A549 (cell line): ENCODE measurements at regions not wholly inside any gene's neighbourhood (a gene's known extent, or its start where the extent isn't known, plus 50 kb on each side); places are given as distances from the start of the nearest gene placed in this dataset.

Experiments
- ATAC-seq, 2 experiments: fragments of 200-7000 bp in 1 of 2; fragments of >200 bp in 1 of 2; cut with Nextera tagmentation in 1 of 2; cut with Tn5 transposase in 1 of 2; 3 replicates each; pipeline versions ENCODE4 v1.8.0 to v1.9.1; 2018 to 2020; ENCODE audit warnings: mild to moderate bottlenecking in 1 of 2, moderate library complexity in 1 of 2
- CTCF ChIA-PET: fragments of 300-600 bp; sonication (Branson Sonifier 250); formaldehyde crosslinking; extraction: SDS; loops from one replicate; lab custom pipeline; 2021; ENCODE audit warnings: antibody characterized with exemption, inconsistent platforms; lab: Yijun Ruan, JAX
- POLR2A ChIA-PET: fragments of 350-600 bp; formaldehyde crosslinking; extraction: SDS; loops from one replicate; lab custom pipeline; 2021; ENCODE audit warnings: antibody characterized with exemption, inconsistent platforms; lab: Yijun Ruan, JAX
- DNase-seq, 2 experiments: peaks; one replicate each; pipeline versions ENCODE4 v3.0.0 to v3.0.0-alpha.2; 2011 to 2016; ENCODE audit warnings: low read depth in 1 of 2, low spot score in 1 of 2
- FAIRE-seq: peaks from 2 replicates; lab custom pipeline; 2011; peaks lifted over from hg19 to GRCh38; lab: Jason Lieb, UNC
- H3K27ac ChIP-seq, 2 experiments: fragments of >200 bp; sonication (Bioruptor Twin); formaldehyde crosslinking; 3 replicates each; pipeline ENCODE4 v1.5.1; 2016 to 2017
- H3K4me1 ChIP-seq: fragments of >200 bp; sonication (Bioruptor Twin); formaldehyde crosslinking; 3 replicates; pipeline ENCODE4 v1.6.1; 2016
- H3K4me2 ChIP-seq: fragments of >200 bp; sonication (Bioruptor Twin); formaldehyde crosslinking; 3 replicates; pipeline ENCODE4 v1.6.1; 2016
- H3K4me3 ChIP-seq: fragments of >200 bp; sonication (Bioruptor Twin); formaldehyde crosslinking; 3 replicates; pipeline ENCODE4 v1.5.1; 2016
- H3K9me3 ChIP-seq: fragments of >200 bp; sonication (Bioruptor Twin); formaldehyde crosslinking; 3 replicates; pipeline ENCODE4 v1.6.1; 2016
- CBX2 ChIP-seq: fragments of 200-600 bp; sonication (generic); IDR thresholded peaks from 2 replicates; pipeline ENCODE4 v1.6.1; 2016; ENCODE audit warnings: low read depth, mild to moderate bottlenecking, borderline replicate concordance
- CHD2 ChIP-seq: fragments of 150-350 bp; IDR thresholded peaks from 2 replicates; pipeline ENCODE4 v1.6.1; 2014; ENCODE audit warnings: low read length; ENCODE audit not compliant: partially characterized antibody
- FOSB ChIP-seq: fragments of 250-450 bp; sonication (Bioruptor Pico); IDR thresholded peaks from 2 replicates; pipeline ENCODE4 v1.5.0; 2020; ENCODE audit warnings: mild to moderate bottlenecking, moderate library complexity
- HDAC2 ChIP-seq: fragments of 200-600 bp; sonication (generic); IDR thresholded peaks from 2 replicates; pipeline ENCODE4 v1.6.1; 2016
- HOXB5 ChIP-seq: fragments of 250-450 bp; sonication (Bioruptor Pico); IDR thresholded peaks from 2 replicates; pipeline ENCODE4 v1.5.0; 2020; ENCODE audit warnings: mild to moderate bottlenecking, moderate library complexity
- MAFK ChIP-seq: fragments of 450-650 bp; IDR thresholded peaks from 2 replicates; pipeline ENCODE4 v1.6.1; 2014; ENCODE audit not compliant: partially characterized antibody
- MAZ ChIP-seq: fragments of 150-350 bp; IDR thresholded peaks from 2 replicates; pipeline ENCODE4 v1.6.1; 2014; ENCODE audit warnings: antibody characterized with exemption, low read depth, low read length, borderline replicate concordance
- MYC ChIP-seq: IDR thresholded peaks from 2 replicates; pipeline ENCODE4 v1.6.1; 2012; ENCODE audit warnings: mild to moderate bottlenecking, inconsistent platforms, low read length, improper control_type of control experiment, borderline replicate concordance
- POLR2A ChIP-seq: IDR thresholded peaks from 2 replicates; pipeline ENCODE4 v1.6.1; 2012; ENCODE audit warnings: mild to moderate bottlenecking, low read length
- RARB ChIP-seq: fragments of 250-450 bp; sonication (Bioruptor Pico); IDR thresholded peaks from 2 replicates; pipeline ENCODE4 v1.8.0; 2021; ENCODE audit warnings: mild to moderate bottlenecking, moderate library complexity
- RNF2 ChIP-seq: fragments of 200-600 bp; sonication (generic); IDR thresholded peaks from 2 replicates; pipeline ENCODE4 v1.6.1; 2016; ENCODE audit warnings: low read depth, mild to moderate bottlenecking, antibody characterized with exemption, moderate library complexity, borderline replicate concordance
- SMC3 ChIP-seq: fragments of >200 bp; sonication (Bioruptor Twin); formaldehyde crosslinking; IDR thresholded peaks from 3 replicates; pipeline ENCODE4 v1.6.1; 2018; ENCODE audit warnings: inconsistent platforms
- SREBF2 ChIP-seq: fragments of 450-650 bp; IDR thresholded peaks from 2 replicates; pipeline ENCODE4 v1.6.1; 2014; ENCODE audit warnings: mild to moderate bottlenecking, moderate library complexity
- TFCP2L1 ChIP-seq: fragments of 250-450 bp; sonication (Bioruptor Pico); IDR thresholded peaks from 2 replicates; pipeline ENCODE4 v1.5.0; 2021; ENCODE audit warnings: mild to moderate bottlenecking
- TP53 ChIP-seq: fragments of 250-450 bp; sonication (Bioruptor Pico); IDR thresholded peaks from 2 replicates; pipeline ENCODE4 v1.5.0; 2021; ENCODE audit warnings: mild to moderate bottlenecking, moderate library complexity
- ZC3H11A ChIP-seq: fragments of 450-650 bp; IDR thresholded peaks from 2 replicates; pipeline ENCODE4 v1.6.1; 2014; ENCODE audit warnings: antibody characterized with exemption, mild to moderate bottlenecking
- ZNF302 ChIP-seq: fragments of 250-450 bp; sonication (Bioruptor Pico); IDR thresholded peaks from 2 replicates; pipeline ENCODE4 v1.9.0; 2021; ENCODE audit warnings: inconsistent platforms, mild to moderate bottlenecking, moderate library complexity
- WGBS: methylation state at CpG from one replicate; pipeline ENCODE4 v1.1.6; 2017; ENCODE audit errors: missing lambda C conversion rate; 5-methylcytosine and 5-hydroxymethylcytosine counted together
- TF ChIP-seq, protein P1 (sequence below): fragments of 250-450 bp; sonication (Bioruptor Pico); IDR thresholded peaks from 2 replicates; pipeline ENCODE4 v1.5.0; 2020; ENCODE audit warnings: low read depth, mild to moderate bottlenecking, moderate library complexity
- TF ChIP-seq, protein P2 (sequence below): fragments of 250-450 bp; sonication (Bioruptor Pico); IDR thresholded peaks from 2 replicates; pipeline ENCODE4 v1.5.0; 2021; ENCODE audit warnings: mild to moderate bottlenecking, moderate library complexity, borderline replicate concordance
- TF ChIP-seq, protein P3 (sequence below): fragments of 200-600 bp; sonication (generic); IDR thresholded peaks from 2 replicates; pipeline ENCODE4 v1.6.1; 2016; ENCODE audit warnings: antibody characterized with exemption, mild to moderate bottlenecking, moderate library complexity
- TF ChIP-seq, protein P4 (sequence below): fragments of 150-350 bp; IDR thresholded peaks from 2 replicates; pipeline ENCODE4 v1.6.1; 2014; ENCODE audit warnings: low read depth, mild to moderate bottlenecking, low read length

DNA sequence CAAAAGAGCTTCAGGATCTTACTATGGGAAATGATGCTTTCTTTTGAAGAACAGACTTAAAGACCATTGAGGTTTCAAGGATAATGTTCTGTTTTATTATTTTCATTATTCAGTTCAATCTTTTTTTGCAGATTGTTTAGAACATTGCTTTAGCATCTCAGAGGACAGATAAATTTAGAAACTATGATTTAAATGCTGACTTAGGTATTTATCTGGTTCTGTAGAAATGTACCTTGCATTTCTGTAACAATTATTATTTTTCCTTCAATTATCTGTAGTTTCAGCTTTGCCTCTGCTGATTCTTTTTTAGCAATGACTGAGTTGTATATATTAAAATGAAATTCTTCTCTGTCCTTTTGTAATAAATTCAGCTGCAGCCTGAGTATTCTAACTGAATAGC lies 205.4 kb upstream of the PCSK2 start:
- no peak for ATAC-seq

DNA sequence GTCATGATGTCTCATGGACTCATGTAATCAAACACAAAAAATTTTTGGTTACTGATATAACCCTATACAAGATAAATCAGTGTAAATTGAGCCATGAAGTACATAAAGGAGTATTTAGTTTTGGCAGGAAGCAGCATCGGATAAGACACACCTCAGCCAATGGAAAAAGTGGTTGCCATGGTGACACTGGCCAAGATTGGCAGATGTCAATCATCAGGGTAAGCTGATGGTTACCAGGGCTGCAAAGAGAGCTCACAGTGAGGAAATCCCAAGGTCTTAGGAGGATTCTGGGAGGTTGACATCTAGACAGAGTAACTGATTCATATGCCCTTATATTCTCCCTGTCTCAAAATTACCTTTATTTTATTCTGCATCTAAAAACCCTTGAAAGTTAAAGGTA lies 203.8 kb upstream of the PCSK2 start:
- CTCF ChIA-PET: interaction anchor here (0.6 kb wide), 1 partner anchor 20 kb away, joined by 3 read pairs; no protein-coding TSS in a partner anchor
- no peak for TF ChIP-seq MAZ
- TF ChIP-seq ZNF302 (CRISPR knock-in tag): no peak
- no peak for TF ChIP-seq CBX2
- no peak for TF ChIP-seq HDAC2
- H3K27ac ChIP-seq: no peak overlapping the region
- H3K4me2 ChIP-seq: no peak overlapping the region
- H3K9me3 ChIP-seq: no peaks in the 10 kb centered on the region
- POLR2A ChIA-PET: no interaction called here
- H3K4me3 ChIP-seq: no peak overlapping the region
- no peaks in the 10 kb centered on the region for H3K4me1 ChIP-seq
- peak; percentile 36 for FAIRE-seq
- WGBS: 5% methylated on average over 1 of the region's 1 CpG
- DNase-seq: no peak
- ATAC-seq: no peak

More for the DNA sequence above, 205.4 kb upstream of the PCSK2 start:
- Histone ChIP-seq H3K27ac (no peak overlapping the region), H3K4me1 (no peaks in the 10 kb centered on the region), H3K4me2 (no peak overlapping the region), H3K4me3 (no peak overlapping the region), H3K9me3 (no peaks in the 10 kb centered on the region)
- TF ChIP-seq TFCP2L1 (CRISPR knock-in tag) (no peak), SMC3 (no peak), TP53 (no peak), MAFK (peak; percentile 83)
- TF ChIP-seq, protein P1, sequence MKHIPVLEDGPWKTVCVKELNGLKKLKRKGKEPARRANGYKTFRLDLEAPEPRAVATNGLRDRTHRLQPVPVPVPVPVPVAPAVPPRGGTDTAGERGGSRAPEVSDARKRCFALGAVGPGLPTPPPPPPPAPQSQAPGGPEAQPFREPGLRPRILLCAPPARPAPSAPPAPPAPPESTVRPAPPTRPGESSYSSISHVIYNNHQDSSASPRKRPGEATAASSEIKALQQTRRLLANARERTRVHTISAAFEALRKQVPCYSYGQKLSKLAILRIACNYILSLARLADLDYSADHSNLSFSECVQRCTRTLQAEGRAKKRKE: no peak
- FAIRE-seq (no peak), DNase-seq (no peak)
- ChIA-PET CTCF (interaction anchor here (1.3 kb wide), 1 partner anchor 14 kb away, joined by 3 read pairs; no protein-coding TSS in a partner anchor), POLR2A (no interaction called here)

DNA sequence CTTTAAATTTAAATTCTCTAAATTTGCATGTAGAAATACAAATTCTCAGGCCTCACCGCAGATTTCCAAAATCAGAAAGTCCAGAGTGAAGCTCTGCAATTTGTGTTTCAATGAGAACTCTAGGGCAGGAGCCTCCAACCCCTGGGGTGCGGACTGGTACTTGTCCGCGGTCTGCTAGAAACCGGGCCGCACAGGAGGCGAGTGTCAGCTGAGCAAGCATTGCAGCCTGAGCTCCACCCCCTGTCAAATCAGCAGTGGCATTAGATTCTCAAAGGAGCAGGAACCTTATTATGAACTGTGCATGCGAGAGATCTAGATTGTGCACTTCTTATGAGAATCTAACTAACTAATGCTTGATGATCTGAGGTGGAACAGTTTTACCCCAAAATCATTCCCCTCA lies 203.0 kb upstream of the PCSK2 start:
- Histone ChIP-seq H3K9me3 (no peaks in the 10 kb centered on the region), H3K4me3 (no peak overlapping the region), H3K4me1 (no peaks in the 10 kb centered on the region), H3K4me2 (peak overlapping the region; percentile 39; the same call in 1 of the 3 replicates)
- WGBS: 21% methylated on average over 8 of the region's 8 CpGs
- no peak for FAIRE-seq
- CTCF ChIA-PET: no interaction called here
- TF ChIP-seq HOXB5 (CRISPR knock-in tag) (no peak), RARB (CRISPR knock-in tag) (no peak)
- TF ChIP-seq, all 56 proteins: peak for 0
- no peak overlapping the region for H3K27ac ChIP-seq
- POLR2A ChIA-PET: no interaction called here
- DNase-seq: no peak
- peak in 1 of 2 experiments; percentile 29; a peak in 1 of 6 replicates for ATAC-seq

DNA sequence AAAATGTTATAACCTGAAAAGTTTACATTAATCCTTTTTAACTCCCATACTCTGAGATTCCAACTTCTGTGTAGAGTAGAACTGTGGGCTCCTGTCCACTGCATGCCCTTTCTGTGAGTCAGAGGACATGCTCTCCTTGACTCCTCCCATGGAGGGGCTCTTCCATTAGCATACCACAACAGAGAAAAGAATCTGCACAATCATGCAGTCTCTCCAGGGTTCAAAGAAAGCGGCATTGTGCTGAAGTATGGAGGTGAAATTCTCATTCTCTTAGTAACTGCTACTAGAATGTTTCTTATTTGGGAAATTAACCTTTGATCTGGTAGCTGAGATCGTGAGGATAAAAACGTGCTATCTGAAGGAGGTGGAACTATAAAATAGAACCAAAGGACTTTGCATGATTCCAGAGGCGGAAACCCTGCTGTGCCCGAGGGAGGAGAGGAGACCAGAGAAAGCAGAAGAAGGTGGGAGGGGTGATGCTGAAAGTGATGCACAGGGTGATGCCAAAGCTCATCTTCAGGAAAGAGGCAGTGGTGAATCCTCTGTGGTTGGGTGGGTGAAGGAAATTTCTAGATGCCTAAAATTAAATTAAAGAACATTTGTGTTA lies 202.2 kb upstream of the PCSK2 start:
- ChIA-PET CTCF (no interaction called here), POLR2A (no interaction called here)
- H3K4me3 ChIP-seq: no peak overlapping the region
- H3K4me2 ChIP-seq: peak overlapping the region; percentile 39; the same call in 1 of the 3 replicates
- ATAC-seq (peak; percentile 72 to 83; a peak in 5 of 6 replicates), DNase-seq (peak; percentile 15 to 26), FAIRE-seq (no peak)
- no peaks in the 10 kb centered on the region for H3K9me3 ChIP-seq
- WGBS: 4% methylated on average over 5 of the region's 5 CpGs
- no peak overlapping the region for H3K27ac ChIP-seq
- H3K4me1 ChIP-seq: no peaks in the 10 kb centered on the region
- no peak for TF ChIP-seq TFCP2L1 (CRISPR knock-in tag)
- TF ChIP-seq FOSB (CRISPR knock-in tag): no peak
- TF ChIP-seq RNF2: no peak
- no peak for TF ChIP-seq ZC3H11A
- TF ChIP-seq CHD2: no peak
- no peak for TF ChIP-seq SREBF2
- TF ChIP-seq, protein P2, sequence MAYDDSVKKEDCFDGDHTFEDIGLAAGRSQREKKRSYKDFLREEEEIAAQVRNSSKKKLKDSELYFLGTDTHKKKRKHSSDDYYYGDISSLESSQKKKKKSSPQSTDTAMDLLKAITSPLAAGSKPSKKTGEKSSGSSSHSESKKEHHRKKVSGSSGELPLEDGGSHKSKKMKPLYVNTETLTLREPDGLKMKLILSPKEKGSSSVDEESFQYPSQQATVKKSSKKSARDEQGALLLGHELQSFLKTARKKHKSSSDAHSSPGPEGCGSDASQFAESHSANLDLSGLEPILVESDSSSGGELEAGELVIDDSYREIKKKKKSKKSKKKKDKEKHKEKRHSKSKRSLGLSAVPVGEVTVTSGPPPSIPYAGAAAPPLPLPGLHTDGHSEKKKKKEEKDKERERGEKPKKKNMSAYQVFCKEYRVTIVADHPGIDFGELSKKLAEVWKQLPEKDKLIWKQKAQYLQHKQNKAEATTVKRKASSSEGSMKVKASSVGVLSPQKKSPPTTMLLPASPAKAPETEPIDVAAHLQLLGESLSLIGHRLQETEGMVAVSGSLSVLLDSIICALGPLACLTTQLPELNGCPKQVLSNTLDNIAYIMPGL (CRISPR knock-in tag): no peak
- TF ChIP-seq, protein P3, sequence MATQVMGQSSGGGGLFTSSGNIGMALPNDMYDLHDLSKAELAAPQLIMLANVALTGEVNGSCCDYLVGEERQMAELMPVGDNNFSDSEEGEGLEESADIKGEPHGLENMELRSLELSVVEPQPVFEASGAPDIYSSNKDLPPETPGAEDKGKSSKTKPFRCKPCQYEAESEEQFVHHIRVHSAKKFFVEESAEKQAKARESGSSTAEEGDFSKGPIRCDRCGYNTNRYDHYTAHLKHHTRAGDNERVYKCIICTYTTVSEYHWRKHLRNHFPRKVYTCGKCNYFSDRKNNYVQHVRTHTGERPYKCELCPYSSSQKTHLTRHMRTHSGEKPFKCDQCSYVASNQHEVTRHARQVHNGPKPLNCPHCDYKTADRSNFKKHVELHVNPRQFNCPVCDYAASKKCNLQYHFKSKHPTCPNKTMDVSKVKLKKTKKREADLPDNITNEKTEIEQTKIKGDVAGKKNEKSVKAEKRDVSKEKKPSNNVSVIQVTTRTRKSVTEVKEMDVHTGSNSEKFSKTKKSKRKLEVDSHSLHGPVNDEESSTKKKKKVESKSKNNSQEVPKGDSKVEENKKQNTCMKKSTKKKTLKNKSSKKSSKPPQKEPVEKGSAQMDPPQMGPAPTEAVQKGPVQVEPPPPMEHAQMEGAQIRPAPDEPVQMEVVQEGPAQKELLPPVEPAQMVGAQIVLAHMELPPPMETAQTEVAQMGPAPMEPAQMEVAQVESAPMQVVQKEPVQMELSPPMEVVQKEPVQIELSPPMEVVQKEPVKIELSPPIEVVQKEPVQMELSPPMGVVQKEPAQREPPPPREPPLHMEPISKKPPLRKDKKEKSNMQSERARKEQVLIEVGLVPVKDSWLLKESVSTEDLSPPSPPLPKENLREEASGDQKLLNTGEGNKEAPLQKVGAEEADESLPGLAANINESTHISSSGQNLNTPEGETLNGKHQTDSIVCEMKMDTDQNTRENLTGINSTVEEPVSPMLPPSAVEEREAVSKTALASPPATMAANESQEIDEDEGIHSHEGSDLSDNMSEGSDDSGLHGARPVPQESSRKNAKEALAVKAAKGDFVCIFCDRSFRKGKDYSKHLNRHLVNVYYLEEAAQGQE: no peak
- no peak for TF ChIP-seq HDAC2
- TF ChIP-seq, protein P1: no peak
- TF ChIP-seq MYC: no peak
- TF ChIP-seq, protein P4, sequence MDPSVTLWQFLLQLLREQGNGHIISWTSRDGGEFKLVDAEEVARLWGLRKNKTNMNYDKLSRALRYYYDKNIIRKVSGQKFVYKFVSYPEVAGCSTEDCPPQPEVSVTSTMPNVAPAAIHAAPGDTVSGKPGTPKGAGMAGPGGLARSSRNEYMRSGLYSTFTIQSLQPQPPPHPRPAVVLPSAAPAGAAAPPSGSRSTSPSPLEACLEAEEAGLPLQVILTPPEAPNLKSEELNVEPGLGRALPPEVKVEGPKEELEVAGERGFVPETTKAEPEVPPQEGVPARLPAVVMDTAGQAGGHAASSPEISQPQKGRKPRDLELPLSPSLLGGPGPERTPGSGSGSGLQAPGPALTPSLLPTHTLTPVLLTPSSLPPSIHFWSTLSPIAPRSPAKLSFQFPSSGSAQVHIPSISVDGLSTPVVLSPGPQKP: no peak
- TF ChIP-seq POLR2A: no peak
